MCF 10A (cell line): ENCODE measurements at regions not wholly inside any gene's neighbourhood (a gene's known extent, or its start where the extent isn't known, plus 50 kb on each side); places are given as distances from the start of the nearest gene placed in this dataset.

Experiments
- BruUV-seq: library from RNA; stranded (reverse); fragments of 400-500 nt; replicated peaks from 2 replicates; lab custom pipeline; 2021; lab: Mats Ljungman, UMichigan
- CTCF ChIA-PET: fragments of 300-600 bp; sonication (Branson Sonifier 250); formaldehyde crosslinking; extraction: SDS; loops from one replicate; lab custom pipeline; 2021; ENCODE audit warnings: antibody characterized with exemption, inconsistent platforms; lab: Yijun Ruan, JAX
- POLR2A ChIA-PET: fragments of 300-600, 350-650 bp; sonication (Branson Sonifier 250); formaldehyde crosslinking; extraction: SDS; loops from one replicate; lab custom pipeline; 2020; ENCODE audit warnings: antibody characterized with exemption, inconsistent platforms; lab: Yijun Ruan, JAX
- DNase-seq: peaks from one replicate; pipeline ENCODE4 v3.0.0-alpha.2; 2018; ENCODE audit not compliant: unreplicated experiment
- H3K27ac Mint-ChIP-seq: one replicate; pipeline ENCODE4 v1.8.0; 2022; ENCODE audit warnings: mild to moderate bottlenecking, low read depth, mixed read lengths; ENCODE audit not compliant: unreplicated experiment
- H3K27me3 Mint-ChIP-seq: one replicate; pipeline ENCODE4 v1.8.0; 2022; ENCODE audit warnings: mixed read lengths; ENCODE audit not compliant: insufficient read depth, unreplicated experiment
- H3K36me3 Mint-ChIP-seq: one replicate; pipeline ENCODE4 v1.8.0; 2022; ENCODE audit warnings: mild to moderate bottlenecking, moderate library complexity, mixed read lengths; ENCODE audit not compliant: insufficient read depth, unreplicated experiment
- H3K4me1 Mint-ChIP-seq: one replicate; pipeline ENCODE4 v1.8.0; 2022; ENCODE audit warnings: mixed read lengths; ENCODE audit not compliant: insufficient read depth, unreplicated experiment
- H3K4me3 Mint-ChIP-seq: one replicate; pipeline ENCODE4 v1.8.0; 2022; ENCODE audit warnings: mild to moderate bottlenecking, moderate library complexity, mixed read lengths; ENCODE audit not compliant: unreplicated experiment
- H3K9me3 Mint-ChIP-seq: one replicate; pipeline ENCODE4 v1.8.0; 2022; ENCODE audit warnings: mixed read lengths; ENCODE audit not compliant: unreplicated experiment
- intact Hi-C: fragments of 100-400 bp; cut with micrococcal nuclease; formaldehyde crosslinking; loops from 2 replicates; pipeline ENCODE4 v1.14.1; 2022
- TF ChIP-seq, protein P1 (sequence below): fragments of 200-600 bp; IDR thresholded peaks from one replicate; pipeline ENCODE4 v1.8.0; 2022; ENCODE audit warnings: antibody characterized with exemption, mild to moderate bottlenecking; ENCODE audit not compliant: unreplicated experiment

DNA sequence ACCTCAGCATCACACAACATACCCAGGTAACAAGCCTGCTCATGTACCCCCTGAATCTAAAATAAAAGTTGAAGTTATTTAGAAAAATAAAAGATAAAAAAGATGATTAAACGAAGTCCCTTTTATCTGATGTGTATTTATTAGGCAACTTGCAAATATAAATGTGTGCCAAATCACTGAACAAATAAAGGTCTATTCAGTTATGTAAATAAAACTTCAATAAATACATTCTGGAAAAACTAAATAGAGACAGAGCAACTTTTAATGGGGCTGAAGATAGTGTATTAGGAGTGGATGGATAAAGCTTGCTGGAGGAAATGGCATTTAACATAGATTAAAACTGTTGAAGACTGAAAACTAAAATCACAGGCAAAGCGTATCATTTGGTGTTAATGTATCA, 678.0 kb upstream of the GRM7 start:
- no peaks in the 10 kb centered on the region for H3K9me3 Mint-ChIP-seq
- POLR2A ChIA-PET = no interaction called here
- BruUV-seq = no TSS peak
- H3K27me3 Mint-ChIP-seq = peaks cover 11% of the 10 kb centered on the region
- H3K36me3 Mint-ChIP-seq = no peaks in the 10 kb centered on the region
- intact Hi-C loops = no loop called here
- TF ChIP-seq, protein P1, sequence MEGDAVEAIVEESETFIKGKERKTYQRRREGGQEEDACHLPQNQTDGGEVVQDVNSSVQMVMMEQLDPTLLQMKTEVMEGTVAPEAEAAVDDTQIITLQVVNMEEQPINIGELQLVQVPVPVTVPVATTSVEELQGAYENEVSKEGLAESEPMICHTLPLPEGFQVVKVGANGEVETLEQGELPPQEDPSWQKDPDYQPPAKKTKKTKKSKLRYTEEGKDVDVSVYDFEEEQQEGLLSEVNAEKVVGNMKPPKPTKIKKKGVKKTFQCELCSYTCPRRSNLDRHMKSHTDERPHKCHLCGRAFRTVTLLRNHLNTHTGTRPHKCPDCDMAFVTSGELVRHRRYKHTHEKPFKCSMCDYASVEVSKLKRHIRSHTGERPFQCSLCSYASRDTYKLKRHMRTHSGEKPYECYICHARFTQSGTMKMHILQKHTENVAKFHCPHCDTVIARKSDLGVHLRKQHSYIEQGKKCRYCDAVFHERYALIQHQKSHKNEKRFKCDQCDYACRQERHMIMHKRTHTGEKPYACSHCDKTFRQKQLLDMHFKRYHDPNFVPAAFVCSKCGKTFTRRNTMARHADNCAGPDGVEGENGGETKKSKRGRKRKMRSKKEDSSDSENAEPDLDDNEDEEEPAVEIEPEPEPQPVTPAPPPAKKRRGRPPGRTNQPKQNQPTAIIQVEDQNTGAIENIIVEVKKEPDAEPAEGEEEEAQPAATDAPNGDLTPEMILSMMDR = no peak
- no peak overlapping the region for H3K4me3 Mint-ChIP-seq
- peaks cover 6% of the 10 kb centered on the region for H3K4me1 Mint-ChIP-seq
- H3K27ac Mint-ChIP-seq = no peak overlapping the region
- CTCF ChIA-PET = no interaction called here
- no peak for DNase-seq

DNA sequence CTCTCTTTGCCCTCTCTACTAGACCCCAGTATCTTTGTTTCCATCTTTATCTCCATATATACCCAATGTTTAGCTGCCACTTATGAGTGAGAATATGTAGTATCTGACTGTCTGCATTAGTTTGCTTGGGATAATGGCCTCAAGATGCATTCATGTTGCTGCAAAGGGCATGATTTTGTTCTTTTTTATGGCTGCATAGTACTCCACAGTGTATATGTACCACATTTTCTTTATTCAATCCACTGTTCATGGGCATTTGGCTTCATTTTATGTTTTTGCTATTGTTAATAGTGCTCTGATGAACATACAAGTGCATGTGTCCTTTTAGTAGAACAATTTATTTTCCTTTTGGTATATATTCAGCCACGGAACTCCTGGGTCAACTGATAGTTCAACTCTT, 671.5 kb upstream of the GRM7 start:
- Mint-ChIP-seq H3K36me3 (no peaks in the 10 kb centered on the region), H3K27me3 (peaks cover 38% of the 10 kb centered on the region), H3K27ac (no peak overlapping the region), H3K4me3 (no peak overlapping the region), H3K4me1 (no peaks in the 10 kb centered on the region), H3K9me3 (no peaks in the 10 kb centered on the region)
- intact Hi-C loops = no loop called here
- ChIA-PET CTCF (no interaction called here), POLR2A (interaction anchor here (0.6 kb wide), 2 partner anchors 198 to 329 kb away, joined by 3 read pairs; no protein-coding TSS in a partner anchor)
- DNase-seq = no peak
- TF ChIP-seq, protein P1 = no peak
- no TSS peak for BruUV-seq

DNA sequence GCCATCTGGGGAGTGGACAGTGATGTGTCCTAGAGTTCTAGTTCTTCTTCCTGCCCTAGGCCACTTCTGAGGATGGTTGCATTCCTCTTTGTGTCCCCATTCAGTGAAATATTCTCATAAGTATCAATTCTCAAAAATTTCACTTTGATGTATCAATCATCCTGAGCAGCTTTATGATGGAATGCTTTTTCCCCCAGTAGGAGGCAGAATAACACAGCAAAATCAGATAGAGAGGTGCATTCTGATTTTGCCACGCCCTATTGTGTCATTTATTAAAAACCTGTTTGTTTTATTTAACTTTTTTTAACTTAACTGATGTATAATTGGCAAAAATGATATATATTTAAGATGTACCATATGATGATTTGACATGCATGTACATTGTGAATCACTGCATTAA, 656.0 kb upstream of the GRM7 start:
- DNase-seq = peak; percentile 2
- Mint-ChIP-seq H3K27me3 (peaks cover 56% of the 10 kb centered on the region), H3K27ac (no peak overlapping the region), H3K4me1 (no peaks in the 10 kb centered on the region), H3K36me3 (no peaks in the 10 kb centered on the region), H3K4me3 (no peak overlapping the region), H3K9me3 (no peaks in the 10 kb centered on the region)
- CTCF ChIA-PET = interaction anchor here (0.6 kb wide), 1 partner anchor 344 kb away, joined by 3 read pairs; no protein-coding TSS in a partner anchor
- POLR2A ChIA-PET = interaction anchor here (0.6 kb wide), 1 partner anchor 12 kb away, joined by 3 read pairs; no protein-coding TSS in a partner anchor
- intact Hi-C loops = no loop called here
- TF ChIP-seq, protein P1 = peak; percentile 43
- no TSS peak for BruUV-seq

DNA sequence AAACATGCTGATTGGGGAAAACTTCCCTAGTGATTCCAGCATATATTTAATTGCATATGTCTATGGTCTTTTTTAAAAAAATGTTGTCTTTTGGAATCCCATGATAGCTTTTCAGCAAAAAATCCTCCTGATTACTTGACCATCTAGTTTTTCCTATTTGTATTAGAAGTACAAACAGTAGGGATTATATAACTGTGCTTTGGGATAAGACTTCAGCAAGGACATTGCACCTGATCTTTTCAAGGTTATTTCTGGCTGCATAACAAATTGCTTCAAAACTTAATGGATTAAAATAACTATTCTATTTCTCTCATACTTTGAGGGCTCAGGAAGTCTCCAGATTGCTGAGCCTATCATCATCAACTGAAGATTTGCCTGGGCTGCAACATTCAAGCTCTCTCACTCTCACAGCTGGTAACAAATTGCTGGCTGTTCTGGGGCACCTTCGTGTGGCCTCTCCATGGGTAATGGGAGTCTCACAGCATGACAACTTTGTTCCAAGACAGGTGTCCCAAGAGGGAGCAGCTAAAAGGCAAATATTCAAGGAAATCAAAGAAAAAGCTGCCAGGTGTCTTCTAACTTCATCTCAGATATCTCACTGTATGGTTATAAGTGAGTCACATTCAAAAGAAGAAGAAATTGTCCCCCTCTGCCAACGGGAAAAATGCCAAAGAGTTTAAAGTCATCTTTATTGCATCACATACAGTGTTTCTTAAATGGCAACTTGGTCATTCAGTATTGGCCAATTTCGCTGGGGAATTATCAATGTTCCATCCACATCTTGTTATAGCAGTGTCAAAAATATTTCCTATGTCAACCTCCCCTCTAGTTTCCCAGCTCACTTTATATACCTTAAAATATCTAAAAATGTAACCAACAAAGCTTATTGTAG, 644.5 kb upstream of the GRM7 start:
- ChIA-PET CTCF (no interaction called here), POLR2A (interaction anchor here (0.6 kb wide), 1 partner anchor 8 kb away, joined by 3 read pairs; no protein-coding TSS in a partner anchor)
- no TSS peak for BruUV-seq
- Mint-ChIP-seq H3K9me3 (no peaks in the 10 kb centered on the region), H3K4me3 (no peak overlapping the region), H3K27me3 (peaks cover 13% of the 10 kb centered on the region), H3K4me1 (no peaks in the 10 kb centered on the region), H3K36me3 (no peaks in the 10 kb centered on the region), H3K27ac (no peak overlapping the region)
- TF ChIP-seq, protein P1 = no peak
- peak; percentile 2 for DNase-seq
- intact Hi-C loops = no loop called here
